ENCODE measurements at regions not wholly inside any gene's neighbourhood (a gene's known extent, or its start where the extent isn't known, plus 50 kb on each side); places are given as distances from the start of the nearest gene placed in this dataset.
"Not testable (repeated sequence)": the region's sequence is repeated elsewhere in the genome, so short reads cannot be mapped to it uniquely, and the experiment has no call there.

- no peak for DNase-seq (ENCODE audit: low spot score)
Measured at GRCh38 chr12:97801471-97802059, 339.0 kb downstream of the RMST start.

GRCh38 chr12:97805146-97805545, 342.5 kb downstream of the RMST start:
- no peak for DNase-seq (ENCODE audit: low spot score)

- no peak for DNase-seq (ENCODE audit: low spot score)
Measured at GRCh38 chr12:97813301-97813700, 350.7 kb downstream of the RMST start.

GRCh38 chr12:97821806-97822205, 359.2 kb downstream of the RMST start:
- no peak for DNase-seq (ENCODE audit: low spot score)

- no peak for DNase-seq (ENCODE audit: low spot score)
Measured at GRCh38 chr12:97835541-97835940, 372.9 kb downstream of the RMST start.

- DNase-seq (ENCODE audit: low spot score), result no peak
Measured at GRCh38 chr12:97837401-97837800, 374.8 kb downstream of the RMST start.

GRCh38 chr12:97848051-97848450, 385.4 kb downstream of the RMST start:
- no peak for DNase-seq (ENCODE audit: low spot score)

- no peak for DNase-seq (ENCODE audit: low spot score)
Measured at GRCh38 chr12:97854477-97854876, 391.9 kb downstream of the RMST start.

GRCh38 chr12:97862072-97862471, 399.5 kb downstream of the RMST start:
- DNase-seq (ENCODE audit: low spot score), result no peak

GRCh38 chr12:97875064-97875463, 412.5 kb downstream of the RMST start:
- no peak for DNase-seq (ENCODE audit: low spot score)

- DNase-seq (ENCODE audit: low spot score), result no peak
Measured at GRCh38 chr12:97876780-97877179, 414.2 kb downstream of the RMST start.

- DNase-seq (ENCODE audit: low spot score), result no peak
Measured at GRCh38 chr12:97877404-97877803, 414.8 kb downstream of the RMST start.

- DNase-seq (ENCODE audit: low spot score), result no peak
Measured at GRCh38 chr12:97886511-97887176, 424.0 kb downstream of the RMST start.

- DNase-seq (ENCODE audit: low spot score), result not testable (repeated sequence)
Measured at GRCh38 chr12:97897881-97898280, 435.3 kb downstream of the RMST start.

- no peak for DNase-seq (ENCODE audit: low spot score)
Measured at GRCh38 chr12:97899529-97899928, 436.9 kb downstream of the RMST start.

- no peak for DNase-seq (ENCODE audit: low spot score)
Measured at GRCh38 chr12:97899956-97900355, 437.4 kb downstream of the RMST start.

- no peak for DNase-seq (ENCODE audit: low spot score)
Measured at GRCh38 chr12:97903356-97903755, 440.8 kb downstream of the RMST start.

GRCh38 chr12:97907504-97907903, 444.9 kb downstream of the RMST start:
- no peak for DNase-seq (ENCODE audit: low spot score)

- DNase-seq (ENCODE audit: low spot score), result no peak
Measured at GRCh38 chr12:97910559-97910958, 448.0 kb downstream of the RMST start.

- DNase-seq (ENCODE audit: low spot score), result no peak
Measured at GRCh38 chr12:97912943-97913342, 450.3 kb downstream of the RMST start.

- no peak for DNase-seq (ENCODE audit: low spot score)
Measured at GRCh38 chr12:97921979-97922722, 459.5 kb downstream of the RMST start.

- no peak for DNase-seq (ENCODE audit: low spot score)
Measured at GRCh38 chr12:97923546-97923945, 460.9 kb downstream of the RMST start.

GRCh38 chr12:97924122-97924521, 461.5 kb downstream of the RMST start:
- no peak for DNase-seq (ENCODE audit: low spot score)
